Smooth muscle cell (in vitro differentiated cells): ENCODE measurements at regions not wholly inside any gene's neighbourhood (a gene's known extent, or its start where the extent isn't known, plus 50 kb on each side); places are given as distances from the start of the nearest gene placed in this dataset.

Experiments used
- DNase-seq: peaks from one replicate; lab custom pipeline; 2025; ENCODE audit not compliant: unreplicated experiment; lab: John Stamatoyannopoulos, UW
- H2AFZ ChIP-seq: fragments of 200-600 bp; sonication (generic); 2 replicates; pipeline ENCODE4 v1.6.0; 2016; ENCODE audit warnings: antibody characterized with exemption, low read depth, mild to moderate bottlenecking
- H3F3A ChIP-seq: fragments of 200-600 bp; sonication (generic); 2 replicates; pipeline ENCODE4 v1.6.0; 2017; ENCODE audit warnings: antibody characterized with exemption, low read depth
- H3K27ac ChIP-seq: fragments of 200-600 bp; sonication (generic); 2 replicates; pipeline ENCODE4 v1.5.1; 2016; ENCODE audit warnings: low read depth, mild to moderate bottlenecking
- H3K27me3 ChIP-seq: fragments of 200-600 bp; sonication (generic); 2 replicates; pipeline ENCODE4 v1.6.1; 2016; ENCODE audit warnings: low read depth, mild to moderate bottlenecking
- H3K36me3 ChIP-seq: fragments of 200-600 bp; sonication (generic); 2 replicates; pipeline ENCODE4 v1.5.1; 2016; ENCODE audit warnings: low read depth
- H3K4me1 ChIP-seq: fragments of 200-600 bp; sonication (generic); 2 replicates; pipeline ENCODE4 v1.5.1; 2016; ENCODE audit warnings: low read depth
- H3K4me2 ChIP-seq: fragments of 200-600 bp; sonication (generic); 2 replicates; pipeline ENCODE4 v1.6.0; 2016; ENCODE audit warnings: mild to moderate bottlenecking
- H3K4me3 ChIP-seq: fragments of 200-600 bp; sonication (generic); 2 replicates; pipeline ENCODE4 v1.5.1; 2016; ENCODE audit warnings: mild to moderate bottlenecking
- H3K79me2 ChIP-seq: fragments of 200-600 bp; sonication (generic); 2 replicates; pipeline ENCODE4 v1.6.0; 2016; ENCODE audit warnings: low read depth, mild to moderate bottlenecking
- H3K9ac ChIP-seq: fragments of 200-600 bp; sonication (generic); 2 replicates; pipeline ENCODE4 v1.6.0; 2016; ENCODE audit warnings: low read depth
- H3K9me3 ChIP-seq: fragments of 200-600 bp; sonication (generic); replicated peaks from 2 replicates; pipeline ENCODE4 v1.5.1; 2016; ENCODE audit warnings: low read depth
- H4K20me1 ChIP-seq: fragments of 200-600 bp; sonication (generic); 2 replicates; pipeline ENCODE4 v1.6.0; 2016; ENCODE audit warnings: low read depth
- WGBS: methylation state at CpG from one replicate; pipeline ENCODE4 v1.1.7; 2016; ENCODE audit warnings: low lambda C conversion rate; 5-methylcytosine and 5-hydroxymethylcytosine counted together
- TF ChIP-seq, protein P1 (sequence below): fragments of 200-600 bp; sonication (generic); IDR thresholded peaks from 2 replicates; pipeline ENCODE4 v1.5.1; 2017; ENCODE audit warnings: borderline replicate concordance, mild to moderate bottlenecking, antibody characterized with exemption; ENCODE audit not compliant: insufficient read depth, poor library complexity, severe bottlenecking

- Histone ChIP-seq H3K27me3 (no peaks in the 10 kb centered on the region), H3K79me2 (peaks cover 69% of the 10 kb centered on the region), H4K20me1 (peaks cover 57% of the 10 kb centered on the region), H3K27ac (peak overlapping the region; percentile 32), H3K36me3 (no peaks in the 10 kb centered on the region), H3F3A (no peaks in the 10 kb centered on the region), H3K9me3 (no peaks in the 10 kb centered on the region), H3K4me1 (peaks cover 8% of the 10 kb centered on the region), H3K4me2 (no peak overlapping the region), H2AFZ (no peak overlapping the region), H3K9ac (no peak overlapping the region), H3K4me3 (no peak overlapping the region)
- 84% methylated on average over 11 of the region's 11 CpGs for WGBS
- no peak for DNase-seq
- TF ChIP-seq, protein P1, sequence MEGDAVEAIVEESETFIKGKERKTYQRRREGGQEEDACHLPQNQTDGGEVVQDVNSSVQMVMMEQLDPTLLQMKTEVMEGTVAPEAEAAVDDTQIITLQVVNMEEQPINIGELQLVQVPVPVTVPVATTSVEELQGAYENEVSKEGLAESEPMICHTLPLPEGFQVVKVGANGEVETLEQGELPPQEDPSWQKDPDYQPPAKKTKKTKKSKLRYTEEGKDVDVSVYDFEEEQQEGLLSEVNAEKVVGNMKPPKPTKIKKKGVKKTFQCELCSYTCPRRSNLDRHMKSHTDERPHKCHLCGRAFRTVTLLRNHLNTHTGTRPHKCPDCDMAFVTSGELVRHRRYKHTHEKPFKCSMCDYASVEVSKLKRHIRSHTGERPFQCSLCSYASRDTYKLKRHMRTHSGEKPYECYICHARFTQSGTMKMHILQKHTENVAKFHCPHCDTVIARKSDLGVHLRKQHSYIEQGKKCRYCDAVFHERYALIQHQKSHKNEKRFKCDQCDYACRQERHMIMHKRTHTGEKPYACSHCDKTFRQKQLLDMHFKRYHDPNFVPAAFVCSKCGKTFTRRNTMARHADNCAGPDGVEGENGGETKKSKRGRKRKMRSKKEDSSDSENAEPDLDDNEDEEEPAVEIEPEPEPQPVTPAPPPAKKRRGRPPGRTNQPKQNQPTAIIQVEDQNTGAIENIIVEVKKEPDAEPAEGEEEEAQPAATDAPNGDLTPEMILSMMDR: no peak
These were observed 69.9 kb downstream of the NAV1 start for GRCh38 chr1:201608635-201609395.

GRCh38 chr1:201609661-201610318 lies 70.9 kb downstream of the NAV1 start:
- H3K36me3 ChIP-seq: no peaks in the 10 kb centered on the region
- peaks cover 73% of the 10 kb centered on the region for H3K79me2 ChIP-seq
- no peaks in the 10 kb centered on the region for H3F3A ChIP-seq
- H3K27me3 ChIP-seq: no peaks in the 10 kb centered on the region
- no peak overlapping the region for H3K4me2 ChIP-seq
- H3K4me1 ChIP-seq: peaks cover 8% of the 10 kb centered on the region
- DNase-seq: no peak
- 89% methylated on average over 5 of the region's 5 CpGs for WGBS
- peak overlapping the region; percentile 32 for H3K27ac ChIP-seq
- H4K20me1 ChIP-seq: peaks cover 66% of the 10 kb centered on the region
- no peak overlapping the region for H3K4me3 ChIP-seq
- TF ChIP-seq, protein P1: no peak
- H3K9ac ChIP-seq: no peak overlapping the region
- H2AFZ ChIP-seq: no peak overlapping the region
- no peaks in the 10 kb centered on the region for H3K9me3 ChIP-seq

- peaks cover 8% of the 10 kb centered on the region for H3K4me1 ChIP-seq
- no peak for DNase-seq
- no peaks in the 10 kb centered on the region for H3K27me3 ChIP-seq
- no peaks in the 10 kb centered on the region for H3F3A ChIP-seq
- no peak overlapping the region for H2AFZ ChIP-seq
- TF ChIP-seq, protein P1: no peak
- H3K79me2 ChIP-seq: peaks cover 76% of the 10 kb centered on the region
- H3K27ac ChIP-seq: no peak overlapping the region
- no peaks in the 10 kb centered on the region for H3K9me3 ChIP-seq
- H3K4me3 ChIP-seq: no peak overlapping the region
- no peak overlapping the region for H3K9ac ChIP-seq
- 29% methylated on average over 3 of the region's 3 CpGs for WGBS
- no peaks in the 10 kb centered on the region for H3K36me3 ChIP-seq
- peak overlapping the region; percentile 51 for H3K4me2 ChIP-seq
- peaks cover 77% of the 10 kb centered on the region for H4K20me1 ChIP-seq
These were observed 71.9 kb downstream of the NAV1 start for GRCh38 chr1:201610858-201611257.
